ENCODE measurements at regions not wholly inside any gene's neighbourhood (a gene's known extent, or its start where the extent isn't known, plus 50 kb on each side); places are given as distances from the start of the nearest gene placed in this dataset.

- no peak for DNase-seq (ENCODE audit: insufficient read length, low spot score)
- FAIRE-seq: no peak
These were observed 433.8 kb upstream of the DCN start for GRCh38 chr12:91616416-91616815.

GRCh38 chr12:91613223-91613779 is 430.7 kb upstream of the DCN start:
- DNase-seq (ENCODE audit: insufficient read length, low spot score) (no peak), FAIRE-seq (no peak)

- FAIRE-seq: no peak
These were observed 427.9 kb upstream of the DCN start for GRCh38 chr12:91610561-91610960.

GRCh38 chr12:91609283-91609682 is 426.7 kb upstream of the DCN start:
- FAIRE-seq (no peak), DNase-seq (ENCODE audit: insufficient read length, low spot score) (no peak)

More at GRCh38 chr12:91610561-91610960, 427.9 kb upstream of the DCN start:
- no peak for DNase-seq (ENCODE audit: insufficient read length, low spot score)

GRCh38 chr12:91608542-91608941 is 425.9 kb upstream of the DCN start:
- FAIRE-seq (no peak), DNase-seq (ENCODE audit: insufficient read length, low spot score) (no peak)

- DNase-seq (ENCODE audit: insufficient read length, low spot score) (no peak), FAIRE-seq (no peak)
These were observed 424.2 kb upstream of the DCN start for GRCh38 chr12:91606662-91607377.

GRCh38 chr12:91604897-91605296 is 422.3 kb upstream of the DCN start:
- FAIRE-seq: no peak

GRCh38 chr12:91603060-91603459 is 420.4 kb upstream of the DCN start:
- DNase-seq (ENCODE audit: insufficient read length, low spot score) (no peak), FAIRE-seq (no peak)

More at GRCh38 chr12:91604897-91605296, 422.3 kb upstream of the DCN start:
- DNase-seq (ENCODE audit: insufficient read length, low spot score): no peak

GRCh38 chr12:91601054-91601453 is 418.4 kb upstream of the DCN start:
- no peak for FAIRE-seq
- no peak for DNase-seq (ENCODE audit: insufficient read length, low spot score)

- no peak for FAIRE-seq
- no peak for DNase-seq (ENCODE audit: insufficient read length, low spot score)
These were observed 412.1 kb upstream of the DCN start for GRCh38 chr12:91594715-91595114.

- no peak for DNase-seq (ENCODE audit: insufficient read length, low spot score)
- FAIRE-seq: no peak
These were observed 409.0 kb upstream of the DCN start for GRCh38 chr12:91591639-91591987.

GRCh38 chr12:91590966-91591638 is 408.5 kb upstream of the DCN start:
- DNase-seq (ENCODE audit: insufficient read length, low spot score) (no peak), FAIRE-seq (no peak)

GRCh38 chr12:91588874-91589454 is 406.3 kb upstream of the DCN start:
- FAIRE-seq (no peak), DNase-seq (ENCODE audit: insufficient read length, low spot score) (no peak)

- FAIRE-seq (no peak), DNase-seq (ENCODE audit: insufficient read length, low spot score) (no peak)
These were observed 403.4 kb upstream of the DCN start for GRCh38 chr12:91586015-91586414.

- DNase-seq (ENCODE audit: insufficient read length, low spot score) (no peak), FAIRE-seq (no peak)
These were observed 400.2 kb upstream of the DCN start for GRCh38 chr12:91582811-91583210.

GRCh38 chr12:91579516-91580263 is 397.1 kb upstream of the DCN start:
- DNase-seq (ENCODE audit: insufficient read length, low spot score) (no peak), FAIRE-seq (no peak)

GRCh38 chr12:91577586-91578539 is 395.2 kb upstream of the DCN start:
- DNase-seq (ENCODE audit: insufficient read length, low spot score): peak; percentile 4
- peak; percentile 70 for FAIRE-seq

- FAIRE-seq (no peak), DNase-seq (ENCODE audit: insufficient read length, low spot score) (no peak)
These were observed 393.8 kb upstream of the DCN start for GRCh38 chr12:91576432-91576831.

GRCh38 chr12:91575630-91576029 is 393.0 kb upstream of the DCN start:
- DNase-seq (ENCODE audit: insufficient read length, low spot score) (no peak), FAIRE-seq (no peak)

GRCh38 chr12:91574975-91575374 is 392.4 kb upstream of the DCN start:
- FAIRE-seq (no peak), DNase-seq (ENCODE audit: insufficient read length, low spot score) (no peak)

Data from GM19239 (cell line).